Stimulated activated CD4-positive, alpha-beta T cell treated with anti-CD3 and anti-CD28 coated beads, Interleukin-2, amount 100 ng/mL, for 48 hours (primary cell): ENCODE measurements at regions not wholly inside any gene's neighbourhood (a gene's known extent, or its start where the extent isn't known, plus 50 kb on each side); places are given as distances from the start of the nearest gene placed in this dataset.
"Not testable (repeated sequence)": the region's sequence is repeated elsewhere in the genome, so short reads cannot be mapped to it uniquely, and the experiment has no call there.

Experiments used
- DNase-seq, 2 donors: peaks; one replicate each; pipeline ENCODE4 v3.0.0-alpha.2; 2020

DNA sequence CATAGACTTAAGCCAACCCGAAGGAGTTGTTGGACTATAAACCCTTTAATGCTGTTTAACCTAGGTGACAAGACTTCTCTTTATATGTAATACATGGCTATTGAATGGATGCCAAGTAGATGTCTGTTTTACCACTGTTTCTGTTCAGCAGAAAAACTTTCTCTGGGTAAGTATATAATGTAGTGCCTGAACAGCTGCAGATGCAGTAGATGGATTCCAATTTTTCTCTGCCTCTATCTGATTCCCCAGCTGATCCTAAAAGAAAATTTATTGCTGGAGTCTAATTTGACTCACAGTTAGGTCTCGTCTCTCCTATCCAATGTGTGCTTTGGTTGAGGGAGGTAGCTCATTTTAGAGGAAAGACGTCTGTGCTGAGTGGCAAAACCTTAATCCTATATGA is 256.5 kb upstream of the CBLB start:
- no peak for DNase-seq

DNA sequence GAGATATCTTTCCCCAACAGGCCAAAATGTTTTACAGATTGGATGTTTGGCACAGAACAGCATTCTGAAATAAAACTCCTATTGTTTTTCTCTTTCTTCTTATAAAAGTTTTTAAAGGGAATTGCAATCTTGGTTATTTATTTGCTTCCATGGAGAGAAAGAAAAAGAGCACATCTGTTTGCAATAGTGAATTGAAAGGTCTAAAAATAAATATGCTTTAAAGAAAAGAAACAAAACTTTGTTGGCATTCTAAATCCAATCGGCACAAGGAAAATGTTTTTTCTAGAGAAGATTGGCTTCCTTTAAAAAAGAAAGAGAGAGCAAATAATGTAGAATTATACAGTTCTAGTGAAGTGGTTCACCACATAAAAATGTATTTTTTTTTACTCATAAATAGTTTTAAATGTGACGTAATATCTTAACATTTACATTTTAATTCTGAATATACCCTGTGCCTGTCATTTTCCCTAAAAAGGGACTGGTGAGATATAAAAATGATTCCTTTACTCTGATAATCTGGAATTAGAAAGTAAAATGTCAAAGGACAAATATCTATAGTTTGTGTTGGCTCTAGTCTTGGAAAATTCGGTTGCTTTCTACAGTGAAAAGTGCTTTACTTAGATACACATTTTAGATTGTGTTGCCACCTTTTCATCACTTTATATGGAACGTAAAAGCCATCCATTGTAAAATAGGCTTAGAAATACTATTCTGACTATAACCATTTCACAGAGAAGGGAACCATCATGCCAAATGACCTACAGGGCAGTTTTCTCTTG is 257.4 kb upstream of the CBLB start:
- no peak for DNase-seq

DNA sequence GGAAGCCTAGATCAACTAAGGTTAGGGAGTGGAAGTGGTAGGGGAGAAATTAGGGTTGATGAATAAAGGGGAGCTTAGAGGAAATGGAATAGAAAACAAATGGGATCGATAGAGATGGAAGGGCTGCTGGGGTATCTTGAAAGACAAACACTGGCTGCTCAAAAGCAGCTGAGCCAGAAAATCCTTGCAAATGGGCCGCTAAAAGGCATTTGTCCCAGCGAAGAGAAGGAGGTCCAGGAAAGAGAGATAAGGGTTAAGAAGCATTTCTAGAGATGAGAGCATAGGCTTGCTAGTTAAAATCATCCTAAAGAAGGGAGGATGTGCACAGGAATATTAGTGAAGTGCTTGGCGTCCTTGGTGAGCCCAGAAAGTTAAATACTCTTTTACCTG is 258.0 kb upstream of the CBLB start:
- DNase-seq = no peak

DNA sequence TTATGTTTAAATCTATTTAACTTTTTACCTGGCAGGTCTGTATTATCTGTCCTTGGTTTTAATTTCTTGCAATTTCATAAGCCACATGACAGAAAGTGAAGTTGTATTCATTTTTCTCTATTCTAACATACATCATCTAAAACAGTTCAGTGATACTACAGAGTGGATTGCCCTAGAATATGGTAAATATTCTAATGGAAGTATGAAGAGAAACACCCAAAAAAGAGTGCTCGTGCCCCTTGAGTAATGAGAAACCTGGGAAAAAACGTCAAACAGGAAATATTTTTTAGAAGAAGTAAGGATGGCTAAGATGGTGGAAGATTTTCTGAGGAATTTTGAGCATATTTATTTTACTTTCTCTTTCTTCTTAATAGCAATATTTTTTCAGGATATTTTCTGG is 261.1 kb upstream of the CBLB start:
- no peak for DNase-seq

DNA sequence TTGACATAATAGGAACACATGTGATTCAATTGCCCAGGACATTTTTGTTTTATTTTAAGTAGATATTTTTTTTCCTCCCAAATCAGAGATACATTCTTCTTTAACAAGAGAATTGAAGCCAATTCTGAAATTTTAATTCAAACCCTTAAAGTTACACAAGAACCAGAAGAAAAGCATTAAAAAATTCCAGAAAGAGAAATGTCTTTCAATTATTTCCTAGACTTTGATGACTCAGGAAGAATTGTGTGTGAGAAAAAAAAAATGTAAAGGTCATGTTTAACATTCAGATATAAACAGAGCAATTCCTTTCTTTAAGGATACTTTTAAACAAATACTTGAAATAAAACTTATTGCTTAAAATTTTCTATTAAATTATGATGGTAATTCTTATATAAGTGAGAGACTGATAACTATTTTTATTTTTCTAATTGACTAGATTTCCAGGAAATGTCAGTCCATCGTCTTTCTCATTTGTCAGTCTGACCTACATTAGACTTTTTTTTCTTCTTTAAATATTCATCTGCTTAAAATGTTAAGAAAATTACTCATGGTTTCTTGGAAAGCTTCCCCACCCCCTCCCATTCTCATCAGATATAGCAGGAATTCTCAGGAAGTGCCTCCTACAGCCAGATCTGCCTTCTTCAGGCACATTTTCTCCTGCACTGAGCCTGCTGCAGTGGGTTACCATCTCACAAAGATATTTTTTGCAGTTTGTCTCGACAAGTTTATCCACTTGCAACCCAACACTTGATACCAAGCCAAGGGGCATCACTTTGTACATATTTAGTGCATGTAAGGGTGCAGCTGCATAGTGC is 261.8 kb upstream of the CBLB start:
- no peak for DNase-seq

DNA sequence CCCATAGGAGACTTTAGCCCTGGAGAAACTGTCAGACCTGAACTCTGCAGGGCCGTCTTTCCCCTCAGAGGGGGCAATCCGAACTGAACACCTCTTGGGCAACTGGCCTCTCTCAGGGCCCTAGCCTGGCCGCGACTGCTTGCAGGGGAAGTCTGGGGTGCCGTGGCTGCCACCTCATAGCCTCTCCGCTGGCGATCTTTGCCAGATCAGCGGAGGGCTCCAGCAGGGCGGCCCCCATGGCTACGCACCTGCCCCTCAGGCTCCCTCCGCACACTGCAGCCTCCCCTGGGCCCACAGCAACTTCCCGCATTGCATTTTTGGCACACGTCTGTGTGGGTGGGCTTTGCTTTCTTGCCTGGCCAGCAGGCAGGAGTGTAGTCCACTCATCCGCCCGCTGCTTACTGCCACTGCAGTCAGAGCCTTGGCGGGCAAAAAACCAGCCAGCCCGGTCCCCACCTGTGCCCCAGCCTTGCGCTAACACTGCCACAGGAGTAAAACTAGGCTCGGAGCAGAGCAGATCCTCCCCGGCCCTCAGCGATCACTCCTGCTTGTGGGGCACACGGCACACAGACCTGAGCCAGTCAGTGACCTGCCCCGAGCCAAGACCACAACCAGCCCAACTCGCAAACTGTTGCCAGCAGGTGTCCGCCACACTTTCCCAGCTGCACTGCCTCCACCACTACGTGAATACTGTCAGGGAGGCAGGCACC is 266.8 kb upstream of the CBLB start:
- no peak for DNase-seq

DNA sequence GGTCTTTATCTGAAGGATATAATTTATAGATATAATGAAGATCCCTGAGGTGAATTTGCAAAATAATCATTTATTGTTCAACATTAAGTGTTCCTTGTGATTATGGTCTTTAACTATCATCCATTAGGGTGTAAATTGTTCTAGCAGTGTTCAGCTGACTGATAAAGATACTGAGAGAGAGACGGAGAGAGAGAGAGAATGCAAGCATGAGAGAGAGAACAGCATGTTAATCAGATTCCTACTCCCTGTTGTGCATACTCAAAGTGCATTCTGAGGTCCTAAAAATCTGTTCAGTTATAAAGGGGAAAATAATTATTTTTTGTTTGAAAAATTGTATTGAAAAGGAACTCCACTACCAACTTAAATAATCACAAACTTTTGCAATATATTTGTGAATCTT is 271.0 kb upstream of the CBLB start:
- DNase-seq = no peak

DNA sequence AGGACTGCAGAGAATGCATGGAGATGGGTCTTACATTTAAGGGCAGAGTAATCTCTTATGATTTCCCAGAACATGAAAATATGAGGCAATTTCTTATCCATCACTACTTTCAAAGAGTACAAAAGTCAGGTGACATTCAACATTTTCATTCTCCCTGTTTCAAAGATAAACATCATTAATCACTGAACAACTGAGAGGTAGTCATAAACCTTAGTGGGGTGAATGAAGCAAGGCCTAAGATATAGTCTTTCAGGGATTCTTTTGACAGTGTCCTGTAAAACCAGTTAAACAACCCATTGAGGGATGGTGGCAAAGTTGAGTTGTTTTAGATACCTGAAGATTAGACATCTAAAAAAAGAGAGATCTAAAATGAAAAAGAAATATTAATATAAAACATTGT is 271.6 kb upstream of the CBLB start:
- DNase-seq = no peak

DNA sequence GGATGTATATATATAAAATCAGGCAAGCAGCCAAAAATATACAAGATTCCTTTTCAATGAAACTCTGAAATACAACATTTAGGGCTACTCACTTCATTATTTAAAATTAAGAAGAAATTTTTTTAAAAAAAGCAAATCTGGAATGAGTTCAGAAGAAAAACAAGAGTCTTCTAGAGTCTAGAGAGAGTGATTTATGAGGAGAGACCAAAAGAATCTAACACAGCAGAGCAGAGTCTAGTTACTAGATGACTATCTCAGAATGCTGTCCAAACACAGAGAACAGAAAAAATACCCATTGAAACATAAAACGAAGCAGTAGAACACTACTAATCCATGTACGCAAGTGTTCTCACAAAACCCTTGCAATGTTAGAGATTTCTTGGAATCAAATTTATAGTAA is 275.2 kb upstream of the CBLB start:
- no peak for DNase-seq

DNA sequence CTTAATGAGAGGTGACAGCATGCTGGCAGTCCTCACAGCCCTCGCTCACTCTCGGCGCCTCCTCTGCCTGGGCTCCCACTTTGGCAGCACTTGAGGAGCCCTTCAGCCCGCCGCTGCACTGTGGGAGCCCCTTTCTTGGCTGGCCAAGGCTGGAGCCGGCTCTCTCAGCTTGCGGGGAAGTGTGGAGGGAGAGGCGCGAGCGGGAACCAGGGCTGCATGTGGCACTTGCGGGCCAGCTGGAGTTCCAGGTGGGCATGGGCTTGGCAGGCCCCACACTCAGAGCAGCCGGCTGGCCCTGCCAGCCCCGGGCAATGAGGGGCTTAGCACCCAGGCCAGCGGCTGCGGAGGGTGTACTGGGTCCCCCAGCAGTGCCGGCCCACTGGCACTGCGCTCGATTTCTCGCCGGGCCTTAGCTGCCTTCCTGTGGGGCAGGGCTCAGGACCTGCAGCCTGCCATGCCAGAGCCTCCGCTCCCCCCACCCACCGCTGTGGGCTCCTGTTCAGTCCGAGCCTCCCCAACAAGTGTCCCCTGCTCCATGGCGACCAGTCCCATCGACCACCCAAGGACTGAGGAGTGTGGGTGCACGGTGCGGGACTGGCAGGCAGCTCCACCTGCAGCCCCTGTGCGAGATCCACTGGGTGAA is 279.7 kb upstream of the CBLB start:
- DNase-seq = not testable (repeated sequence)

DNA sequence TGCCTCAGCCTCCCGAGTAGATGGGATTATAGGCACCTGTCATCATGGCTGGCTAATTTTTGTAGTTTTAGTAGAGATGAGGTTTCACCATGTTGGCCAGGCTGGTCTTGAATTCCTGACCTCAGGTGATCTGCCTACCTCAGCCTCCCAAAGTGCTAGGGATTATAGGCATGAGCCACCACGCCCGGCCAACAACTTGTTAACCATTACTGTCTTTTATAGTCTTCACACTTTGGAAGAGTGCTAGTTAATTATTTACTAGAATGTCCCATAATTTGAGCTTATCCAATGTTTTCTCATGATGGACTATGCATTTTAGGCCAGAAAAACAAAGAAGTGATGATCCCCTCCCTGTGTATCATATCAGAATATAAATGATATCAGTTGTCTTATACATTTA is 288.6 kb upstream of the CBLB start:
- DNase-seq = no peak

DNA sequence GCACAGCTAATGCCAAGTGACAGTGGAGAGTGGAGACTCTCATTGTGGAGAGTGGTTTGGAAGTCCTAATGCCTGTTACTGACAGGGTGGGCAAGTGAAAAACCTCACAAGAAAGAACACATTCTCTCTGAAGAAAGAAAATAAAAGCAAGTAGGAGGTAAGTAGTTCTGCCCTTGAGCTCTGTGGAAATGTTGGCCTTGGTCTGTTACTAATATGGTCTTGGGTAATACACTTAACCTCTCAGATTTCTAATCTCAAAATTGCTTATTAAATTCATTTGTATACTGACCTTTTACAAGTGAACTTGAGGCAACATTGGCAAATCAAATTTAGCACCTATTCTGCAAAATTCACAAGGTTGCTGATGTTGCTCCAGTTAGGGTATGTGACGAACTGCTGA is 291.6 kb upstream of the CBLB start:
- no peak for DNase-seq

DNA sequence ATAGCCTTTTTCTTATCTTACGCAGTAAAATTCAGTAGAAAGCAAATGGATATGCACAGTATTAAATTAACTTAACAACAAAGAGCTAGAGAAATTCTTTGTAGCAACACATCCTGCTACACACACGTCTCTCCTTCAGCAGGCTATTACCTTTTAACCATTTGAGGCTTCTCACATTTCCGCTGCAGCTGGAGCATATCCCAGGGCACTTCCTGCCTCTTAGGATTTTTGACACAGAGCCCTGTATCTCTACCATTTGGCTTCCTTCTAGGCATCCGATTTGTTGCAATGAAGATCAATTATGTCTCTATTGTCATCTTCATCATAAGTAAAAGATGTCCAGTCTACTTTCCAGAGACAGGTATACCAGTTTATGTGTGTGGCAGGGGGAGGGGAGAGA is 292.4 kb upstream of the CBLB start:
- no peak for DNase-seq

DNA sequence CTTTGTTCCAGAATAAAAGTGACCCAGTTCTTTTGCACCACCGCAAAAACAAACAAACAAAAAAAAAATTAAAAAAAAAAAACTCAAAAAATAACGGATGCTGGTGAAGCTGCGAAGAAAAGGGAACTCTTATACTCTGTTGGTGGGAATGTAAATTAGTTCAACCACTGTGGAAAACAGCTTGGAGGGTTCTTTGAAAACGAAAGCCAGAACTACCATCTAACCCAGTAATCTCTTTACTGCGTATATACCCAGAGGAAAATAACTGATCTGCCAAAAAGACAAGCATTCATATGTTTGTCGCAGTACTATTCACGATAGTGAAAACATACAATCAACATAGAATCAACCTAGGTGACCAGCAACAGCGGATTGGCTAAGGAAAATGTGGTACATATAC is 298.9 kb upstream of the CBLB start:
- no peak for DNase-seq

DNA sequence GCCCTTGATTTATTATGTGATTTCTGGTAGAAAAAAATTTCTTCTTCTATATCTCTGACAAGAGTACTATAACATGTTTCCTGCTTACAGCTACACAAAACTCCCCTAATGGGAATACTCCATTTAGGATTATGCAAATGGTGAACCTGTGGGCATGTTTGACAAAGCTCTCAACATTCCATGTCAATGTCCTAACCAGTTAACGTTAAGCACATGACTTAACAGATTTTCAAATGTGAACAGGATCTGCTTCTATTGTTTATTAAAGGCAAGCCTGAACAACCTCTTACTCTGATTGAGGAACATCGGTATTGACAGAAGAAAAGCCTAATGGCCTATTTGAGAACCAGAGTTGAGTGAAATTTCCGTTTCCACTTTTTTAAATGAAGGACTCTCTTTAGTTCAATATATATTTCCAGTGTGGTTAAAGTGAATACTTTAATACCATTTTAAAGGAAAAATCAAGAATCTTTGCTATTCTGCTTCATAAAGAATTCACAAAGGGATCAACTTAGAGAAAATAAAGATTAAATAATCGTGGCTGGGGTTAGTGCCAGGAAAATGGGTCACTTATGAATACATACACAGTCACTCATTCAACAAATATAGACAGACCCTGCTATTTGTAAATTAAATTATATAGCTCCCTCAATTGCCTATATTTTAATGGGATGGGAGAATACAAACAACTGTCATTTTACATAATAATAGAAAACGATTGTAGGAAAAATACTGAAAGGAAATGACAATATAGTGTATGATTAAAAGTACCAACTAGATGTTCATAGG is 300.3 kb upstream of the CBLB start:
- DNase-seq = no peak

DNA sequence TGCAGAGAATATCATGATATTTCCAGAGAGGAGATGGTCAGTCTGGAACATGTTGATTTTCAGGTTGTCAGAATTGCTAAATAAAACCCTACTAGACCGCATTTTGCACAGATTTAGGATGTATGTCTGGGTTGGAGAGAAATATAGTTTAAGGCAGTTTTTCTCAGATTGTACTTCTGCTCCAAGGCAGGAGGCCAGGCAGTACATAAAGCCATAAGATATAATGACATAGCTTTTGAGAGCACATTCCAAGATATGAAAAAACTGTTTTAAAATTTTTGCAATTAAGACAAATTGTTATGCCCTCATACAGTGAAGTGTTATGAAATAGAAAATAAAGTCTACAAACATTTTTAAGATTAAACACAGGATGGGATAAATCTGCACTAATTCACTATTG is 301.8 kb upstream of the CBLB start:
- DNase-seq = no peak

DNA sequence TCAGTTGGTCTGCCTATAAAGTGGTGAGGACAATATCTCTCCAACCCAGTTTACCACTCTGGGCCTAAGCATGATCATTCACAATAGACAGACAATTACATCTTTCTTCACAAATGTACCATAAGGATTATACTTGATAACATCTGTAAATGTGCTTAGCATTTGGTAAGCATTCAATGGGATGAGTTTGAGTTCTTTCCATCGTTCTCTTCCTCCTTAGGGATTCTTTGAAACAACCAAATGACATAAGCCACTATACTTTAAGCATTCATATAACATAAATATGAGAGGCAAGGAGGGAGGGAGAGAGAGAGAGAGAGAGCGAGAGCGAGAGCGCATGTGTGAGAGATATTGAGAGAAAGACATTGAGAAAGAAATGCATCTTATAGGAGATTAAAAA is 303.3 kb upstream of the CBLB start:
- no peak for DNase-seq

DNA sequence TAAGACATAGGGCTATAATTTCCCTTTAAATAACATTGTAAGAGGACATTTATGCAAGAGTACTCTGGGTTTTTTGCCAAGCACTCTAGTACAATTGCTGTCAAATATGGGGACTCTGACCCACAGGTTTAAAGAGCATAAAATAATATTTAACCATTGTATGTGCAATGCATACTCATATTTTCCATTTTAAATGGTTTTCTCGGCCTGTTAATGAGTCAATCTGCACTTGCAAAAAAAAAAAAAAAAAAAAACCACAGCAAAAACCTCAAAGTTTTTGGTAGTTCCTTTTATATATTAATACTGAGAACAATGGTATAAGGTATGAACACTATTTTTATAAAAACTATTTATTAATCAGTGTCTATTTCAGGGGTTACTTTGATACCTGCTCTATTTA is 304.0 kb upstream of the CBLB start:
- DNase-seq = no peak

DNA sequence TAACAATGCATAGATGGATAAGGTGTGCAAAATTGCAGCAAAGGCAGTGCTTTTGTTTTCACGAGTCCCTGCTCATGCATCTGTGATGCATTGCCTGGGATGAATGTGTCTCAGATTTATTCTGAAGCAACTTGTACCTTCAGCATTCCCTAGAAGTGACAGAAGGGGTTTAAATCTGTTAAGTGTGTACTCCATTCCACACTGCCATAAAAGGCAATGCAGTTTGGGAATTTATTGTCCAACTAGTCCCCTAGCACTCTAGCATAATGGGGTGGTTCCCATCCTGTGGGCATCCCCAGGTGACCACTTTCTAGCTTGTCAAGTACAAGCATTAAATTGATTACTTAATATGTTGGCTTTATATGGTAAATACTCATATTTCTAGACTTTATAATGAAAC is 306.5 kb upstream of the CBLB start:
- no peak for DNase-seq

DNA sequence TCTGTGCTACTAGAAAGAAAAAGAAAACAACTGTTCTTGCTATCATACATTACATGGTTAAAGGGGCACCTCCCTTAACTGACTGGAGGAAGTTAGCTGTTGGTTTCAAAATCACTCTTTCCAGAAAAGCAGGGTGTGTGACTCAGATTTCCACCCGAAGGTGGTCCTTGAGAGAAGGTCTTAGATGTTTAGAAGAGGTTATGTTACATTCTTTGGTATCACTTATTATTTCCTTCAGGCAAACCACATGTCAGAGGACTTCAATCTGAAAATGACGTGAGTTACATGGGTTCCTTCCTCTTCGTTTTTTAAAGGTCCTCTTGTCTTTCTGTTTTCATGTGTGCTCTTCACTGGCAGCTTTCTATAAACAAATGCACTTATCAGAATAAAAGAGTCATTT is 307.9 kb upstream of the CBLB start:
- DNase-seq = peak; percentile 18 to 39

DNA sequence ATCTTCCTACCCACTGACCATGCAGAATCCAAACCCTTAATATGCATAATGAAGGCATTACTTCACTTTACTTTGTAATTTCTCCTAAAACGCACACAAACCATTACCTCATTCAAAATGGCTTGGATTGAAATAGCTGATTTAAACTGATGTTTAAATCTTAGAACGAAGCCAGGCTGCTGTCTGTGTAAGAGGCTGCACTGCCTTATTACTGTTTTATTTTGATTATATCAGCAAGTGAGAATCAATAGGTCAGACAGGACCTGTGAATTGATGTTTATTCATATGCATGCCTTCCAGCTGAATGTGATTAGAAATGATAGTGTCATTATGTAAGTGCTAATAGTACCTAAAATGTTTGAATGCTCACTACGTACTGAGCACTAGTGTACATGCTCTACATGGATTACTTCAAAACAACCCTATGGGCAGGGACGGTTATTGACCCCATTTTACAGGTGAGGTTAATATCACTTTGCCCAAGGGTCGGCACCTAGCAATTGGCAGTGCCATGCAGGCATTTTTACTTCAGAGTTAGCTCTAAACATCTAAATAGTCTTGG is 314.2 kb upstream of the CBLB start:
- DNase-seq = no peak

DNA sequence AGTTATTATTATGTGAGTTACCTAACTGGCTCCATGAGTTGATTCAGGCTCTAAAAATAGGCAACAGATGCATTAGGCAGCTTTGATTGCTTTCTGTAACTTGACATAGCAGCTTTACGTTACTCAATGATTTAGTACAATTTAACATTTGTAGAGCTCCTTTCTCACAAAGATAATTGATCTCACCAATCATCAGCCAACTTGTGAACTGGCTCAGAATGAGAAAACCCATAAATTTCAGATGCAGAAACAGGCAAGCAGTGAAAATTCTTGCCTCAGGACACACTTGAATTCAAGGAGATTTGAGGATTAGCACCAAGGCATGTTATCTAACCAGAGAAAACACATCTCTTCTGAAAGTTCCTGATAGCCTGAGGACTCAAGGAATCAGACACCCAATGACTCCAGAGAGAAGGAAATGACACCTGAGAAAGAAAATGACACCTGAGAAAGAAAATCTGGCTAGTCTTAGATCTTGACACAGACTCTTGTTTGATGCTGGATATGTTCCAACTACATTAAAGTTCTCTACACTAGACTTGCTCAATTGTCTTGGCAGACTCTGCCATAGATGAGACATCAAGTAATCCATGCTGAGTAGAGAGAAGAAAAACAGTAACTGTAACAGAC is 315.1 kb upstream of the CBLB start:
- DNase-seq = no peak
